ENCODE measurements at regions not wholly inside any gene's neighbourhood (a gene's known extent, or its start where the extent isn't known, plus 50 kb on each side); places are given as distances from the start of the nearest gene placed in this dataset.

DNA sequence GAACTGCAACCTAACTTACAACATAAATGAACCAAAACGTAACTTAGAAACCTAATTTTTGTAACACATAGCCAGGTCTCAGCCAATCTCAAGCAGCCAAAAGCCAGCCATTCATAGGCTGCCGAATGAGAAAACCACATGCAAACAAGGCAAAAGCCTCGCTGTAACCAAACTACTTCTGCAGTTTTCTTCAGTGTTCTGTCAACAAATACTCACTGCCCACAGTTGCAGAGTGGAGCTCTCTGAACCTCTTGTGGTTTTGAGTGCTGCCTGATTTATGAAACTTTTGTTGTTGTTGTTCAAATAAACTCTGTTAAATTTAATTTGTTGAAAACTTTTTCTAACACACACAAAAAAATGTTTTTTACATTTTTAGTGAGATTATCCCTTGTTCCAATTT, 251.2 kb downstream of the PAPSS1 start:
- no peak overlapping the region for H2AFZ ChIP-seq (ENCODE audit: low read depth, low read length, severe bottlenecking)
- no peaks in the 10 kb centered on the region for H3K79me2 ChIP-seq (ENCODE audit: insufficient read depth, low read length)
- no peak overlapping the region for H3K4me2 ChIP-seq (ENCODE audit: low read depth, low read length, poor library complexity, severe bottlenecking)
- no peak overlapping the region for H3K4me3 ChIP-seq (ENCODE audit: insufficient read depth, low read length, poor library complexity, severe bottlenecking)
- no peaks in the 10 kb centered on the region for H3F3A ChIP-seq (ENCODE audit: insufficient read depth)
- H3K27me3 ChIP-seq (ENCODE audit: low read length): no peaks in the 10 kb centered on the region
- H3K9me2 ChIP-seq (replicated peaks; ENCODE audit: insufficient read depth, low read length): no peaks in the 10 kb centered on the region
- H3K9ac ChIP-seq (ENCODE audit: low read length): no peak overlapping the region
- TF ChIP-seq CTCF (IDR thresholded peaks at IDR 0.05; ENCODE audit: insufficient read depth, low read length, poor library complexity, severe bottlenecking) (no peak), EZH2phosphoT487 (conservative IDR thresholded peaks at IDR 0.05; ENCODE audit: low read length) (no peak)
- H3K36me3 ChIP-seq (ENCODE audit: low read length): no peaks in the 10 kb centered on the region
- no peak overlapping the region for H3K27ac ChIP-seq (ENCODE audit: low read depth, low read length)
- no peaks in the 10 kb centered on the region for H4K20me1 ChIP-seq (ENCODE audit: low read depth, low read length)
- no peaks in the 10 kb centered on the region for H3K9me3 ChIP-seq (ENCODE audit: insufficient read depth, low read length)

DNA sequence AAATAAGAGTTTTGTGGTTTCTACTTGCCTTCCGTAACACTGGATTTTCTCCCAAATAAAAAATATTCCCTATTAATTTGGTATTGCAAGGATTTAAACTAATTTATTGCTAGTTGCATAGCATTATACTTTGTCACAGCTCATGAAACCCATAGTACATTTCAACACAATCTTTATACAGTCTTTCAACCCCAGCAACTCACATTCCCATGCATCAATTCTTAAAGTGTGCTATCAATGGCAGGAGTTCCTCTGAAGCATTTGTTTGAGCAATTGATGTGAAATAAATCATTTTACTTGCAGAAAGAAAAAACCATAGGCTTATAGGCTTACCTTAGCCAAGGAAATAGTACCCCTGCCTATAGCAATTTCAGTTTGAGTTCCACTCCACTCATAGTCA, 251.9 kb downstream of the PAPSS1 start:
- Histone ChIP-seq H3K4me2 (ENCODE audit: low read depth, low read length, poor library complexity, severe bottlenecking) (no peak overlapping the region), H3K9me3 (ENCODE audit: insufficient read depth, low read length) (no peaks in the 10 kb centered on the region), H4K20me1 (ENCODE audit: low read depth, low read length) (no peaks in the 10 kb centered on the region), H3K79me2 (ENCODE audit: insufficient read depth, low read length) (no peaks in the 10 kb centered on the region), H3F3A (ENCODE audit: insufficient read depth) (no peaks in the 10 kb centered on the region), H3K27me3 (ENCODE audit: low read length) (no peaks in the 10 kb centered on the region), H3K36me3 (ENCODE audit: low read length) (no peaks in the 10 kb centered on the region), H3K9ac (ENCODE audit: low read length) (no peak overlapping the region), H2AFZ (ENCODE audit: low read depth, low read length, severe bottlenecking) (no peak overlapping the region), H3K27ac (ENCODE audit: low read depth, low read length) (no peak overlapping the region), H3K9me2 (replicated peaks; ENCODE audit: insufficient read depth, low read length) (no peaks in the 10 kb centered on the region), H3K4me3 (ENCODE audit: insufficient read depth, low read length, poor library complexity, severe bottlenecking) (no peak overlapping the region)
- TF ChIP-seq CTCF (IDR thresholded peaks at IDR 0.05; ENCODE audit: insufficient read depth, low read length, poor library complexity, severe bottlenecking) (no peak), EZH2phosphoT487 (conservative IDR thresholded peaks at IDR 0.05; ENCODE audit: low read length) (no peak)

- Histone ChIP-seq H3K36me3 (ENCODE audit: low read length) (no peaks in the 10 kb centered on the region), H3K9ac (ENCODE audit: low read length) (no peak overlapping the region), H3F3A (ENCODE audit: insufficient read depth) (no peaks in the 10 kb centered on the region), H3K4me3 (ENCODE audit: insufficient read depth, low read length, poor library complexity, severe bottlenecking) (no peak overlapping the region), H4K20me1 (ENCODE audit: low read depth, low read length) (no peaks in the 10 kb centered on the region), H3K79me2 (ENCODE audit: insufficient read depth, low read length) (no peaks in the 10 kb centered on the region), H3K9me2 (replicated peaks; ENCODE audit: insufficient read depth, low read length) (no peaks in the 10 kb centered on the region), H3K4me2 (ENCODE audit: low read depth, low read length, poor library complexity, severe bottlenecking) (no peak overlapping the region), H2AFZ (ENCODE audit: low read depth, low read length, severe bottlenecking) (no peak overlapping the region), H3K9me3 (ENCODE audit: insufficient read depth, low read length) (no peaks in the 10 kb centered on the region), H3K27ac (ENCODE audit: low read depth, low read length) (no peak overlapping the region), H3K27me3 (ENCODE audit: low read length) (no peaks in the 10 kb centered on the region)
- no peak for TF ChIP-seq CTCF (IDR thresholded peaks at IDR 0.05; ENCODE audit: insufficient read depth, low read length, poor library complexity, severe bottlenecking)
- no peak for TF ChIP-seq EZH2phosphoT487 (conservative IDR thresholded peaks at IDR 0.05; ENCODE audit: low read length)
These were observed 252.6 kb downstream of the PAPSS1 start for GRCh38 chr4:107467461-107467860.

GRCh38 chr4:107458194-107458593, 261.8 kb downstream of the PAPSS1 start:
- H3K9me2 ChIP-seq (replicated peaks; ENCODE audit: insufficient read depth, low read length): no peaks in the 10 kb centered on the region
- no peak overlapping the region for H3K27ac ChIP-seq (ENCODE audit: low read depth, low read length)
- no peaks in the 10 kb centered on the region for H3K79me2 ChIP-seq (ENCODE audit: insufficient read depth, low read length)
- H3K36me3 ChIP-seq (ENCODE audit: low read length): no peaks in the 10 kb centered on the region
- H3K27me3 ChIP-seq (ENCODE audit: low read length): no peaks in the 10 kb centered on the region
- H3K9me3 ChIP-seq (ENCODE audit: insufficient read depth, low read length): no peaks in the 10 kb centered on the region
- no peaks in the 10 kb centered on the region for H3F3A ChIP-seq (ENCODE audit: insufficient read depth)
- no peak overlapping the region for H2AFZ ChIP-seq (ENCODE audit: low read depth, low read length, severe bottlenecking)
- no peak overlapping the region for H3K4me3 ChIP-seq (ENCODE audit: insufficient read depth, low read length, poor library complexity, severe bottlenecking)
- TF ChIP-seq CTCF (IDR thresholded peaks at IDR 0.05; ENCODE audit: insufficient read depth, low read length, poor library complexity, severe bottlenecking) (no peak), EZH2phosphoT487 (conservative IDR thresholded peaks at IDR 0.05; ENCODE audit: low read length) (no peak)
- H3K4me2 ChIP-seq (ENCODE audit: low read depth, low read length, poor library complexity, severe bottlenecking): no peak overlapping the region
- H4K20me1 ChIP-seq (ENCODE audit: low read depth, low read length): no peaks in the 10 kb centered on the region
- no peak overlapping the region for H3K9ac ChIP-seq (ENCODE audit: low read length)

Measured in SU-DHL-6 (cell line).